ENCODE measurements at regions not wholly inside any gene's neighbourhood (a gene's known extent, or its start where the extent isn't known, plus 50 kb on each side); places are given as distances from the start of the nearest gene placed in this dataset.

DNA sequence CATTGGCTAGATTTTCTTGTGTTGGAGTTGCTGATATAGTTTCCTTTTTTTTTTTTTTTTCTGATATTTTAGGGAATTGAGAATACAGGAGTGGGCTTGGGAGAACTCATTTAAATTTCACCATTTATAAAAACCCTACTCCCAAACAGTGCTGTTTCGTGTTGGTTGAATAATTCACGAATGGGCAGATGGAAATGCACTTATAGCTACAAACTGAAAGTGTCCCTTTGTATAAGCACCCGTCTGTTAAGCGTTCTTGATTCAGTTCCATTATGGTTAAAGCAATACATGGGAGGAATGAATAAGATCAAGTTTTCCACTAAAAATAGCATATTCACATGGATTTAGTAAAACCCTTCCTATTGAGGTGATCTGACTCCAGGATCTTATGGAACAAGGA, 122.2 kb upstream of the ARG1 start (continued):
- TF ChIP-seq RBBP5 (IDR thresholded peaks at IDR 0.05; ENCODE audit: borderline replicate concordance, low read depth, low read length), result no peak
- TF ChIP-seq ATF3 (IDR thresholded peaks at IDR 0.05; ENCODE audit: insufficient read depth, low read depth, low read length), result no peak
- no peak for TF ChIP-seq KDM4A (IDR thresholded peaks at IDR 0.05; ENCODE audit: low read depth, low read length, severe bottlenecking)
- no peak for TF ChIP-seq BCL11A (IDR thresholded peaks at IDR 0.05; ENCODE audit: low read depth in 2 of 2, low read length in 2 of 2)
- TF ChIP-seq SP4 (IDR thresholded peaks at IDR 0.05; ENCODE audit: low read length), result no peak
